Mesodermal cell (in vitro differentiated cells): ENCODE measurements at regions not wholly inside any gene's neighbourhood (a gene's known extent, or its start where the extent isn't known, plus 50 kb on each side); places are given as distances from the start of the nearest gene placed in this dataset.
"Not testable (repeated sequence)": the region's sequence is repeated elsewhere in the genome, so short reads cannot be mapped to it uniquely, and the experiment has no call there.

Experiments
- H3K27ac ChIP-seq: 2 replicates; pipeline ENCODE4 v1.7.0; 2013; ENCODE audit warnings: mild to moderate bottlenecking, low read depth, low read length, moderate library complexity; ENCODE audit not compliant: severe bottlenecking
- H3K36me3 ChIP-seq: 2 replicates; pipeline ENCODE4 v1.7.1; 2013; ENCODE audit warnings: mild to moderate bottlenecking, low read length, moderate library complexity; ENCODE audit not compliant: control insufficient read depth, insufficient read depth
- H3K4me1 ChIP-seq: one replicate; pipeline ENCODE4 v1.7.1; 2013; ENCODE audit warnings: mild to moderate bottlenecking, low read length; ENCODE audit not compliant: insufficient read depth, control insufficient read depth, poor library complexity, severe bottlenecking
- H3K4me3 ChIP-seq: 2 replicates; pipeline ENCODE4 v1.7.0; 2013; ENCODE audit warnings: low read length, control low read depth, mild to moderate bottlenecking; ENCODE audit not compliant: insufficient read depth, poor library complexity, severe bottlenecking; ENCODE audit errors: extremely low read depth
- H3K9me3 ChIP-seq: 2 replicates; pipeline ENCODE4 v1.7.1; 2013; ENCODE audit warnings: mild to moderate bottlenecking, low read length, moderate library complexity; ENCODE audit not compliant: control insufficient read depth
- WGBS, 2 experiments: methylation state at CpG; one replicate each; pipeline ENCODE4 v1.1.5; 2013; ENCODE audit warnings: missing lambda C conversion rate in 2 of 2; ENCODE audit not compliant: insufficient coverage in 2 of 2; 5-methylcytosine and 5-hydroxymethylcytosine counted together

DNA sequence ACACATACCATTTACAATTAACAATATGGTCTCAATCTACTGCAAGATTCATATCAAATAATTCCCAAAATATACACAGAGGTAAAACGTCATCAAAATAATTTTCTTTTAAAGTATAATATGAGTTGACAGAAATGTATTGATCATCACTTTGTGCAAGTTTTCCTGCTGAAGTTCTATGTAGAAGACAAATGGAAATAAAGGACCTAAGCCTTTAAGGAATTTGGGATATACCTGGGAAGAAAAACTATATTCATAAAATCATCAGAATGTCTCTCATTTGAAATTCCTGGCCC, 61.1 kb upstream of the DAAM1 start:
- no peaks in the 10 kb centered on the region for H3K9me3 ChIP-seq
- H3K27ac ChIP-seq = no peak overlapping the region
- no CpG with 5 or more reads among the region's 1 CpG for WGBS, 2 experiments
- no peaks in the 10 kb centered on the region for H3K4me1 ChIP-seq
- no peaks in the 10 kb centered on the region for H3K36me3 ChIP-seq
- no peak overlapping the region for H3K4me3 ChIP-seq

DNA sequence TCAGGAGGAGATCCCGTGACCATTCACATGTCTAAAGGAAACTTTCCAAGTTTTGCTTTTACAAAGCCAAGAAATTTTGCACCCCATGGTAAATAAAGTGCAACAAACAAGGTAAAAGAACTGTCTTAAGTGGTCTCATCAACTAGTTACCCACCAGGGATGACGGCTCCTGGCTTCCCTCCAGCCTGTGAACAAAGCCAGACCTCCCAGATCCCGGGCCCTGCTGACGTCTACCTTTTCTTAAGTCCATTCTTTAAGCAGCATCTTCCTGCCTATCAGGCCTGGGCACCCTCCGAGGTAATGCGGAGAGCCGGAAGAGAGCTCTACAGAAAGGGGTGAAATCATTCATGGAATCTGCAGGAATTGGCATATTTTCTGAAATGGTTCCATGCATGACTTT, 58.0 kb upstream of the DAAM1 start:
- Histone ChIP-seq H3K4me1 (no peaks in the 10 kb centered on the region), H3K4me3 (no peak overlapping the region), H3K27ac (no peak overlapping the region), H3K9me3 (no peaks in the 10 kb centered on the region), H3K36me3 (no peaks in the 10 kb centered on the region)
- 81 to 93% methylated on average over 2 to 3 of the region's 7 CpGs for WGBS, 2 experiments

GRCh38 chr14:59131938-59132795, 56.3 kb upstream of the DAAM1 start:
- Histone ChIP-seq H3K9me3 (no peaks in the 10 kb centered on the region), H3K4me1 (no peaks in the 10 kb centered on the region), H3K4me3 (no peak overlapping the region), H3K27ac (no peak overlapping the region), H3K36me3 (no peaks in the 10 kb centered on the region)
- 100% methylated on average over 1 of the region's 5 CpGs for WGBS, 2 experiments

- WGBS, 2 experiments = no CpG with 5 or more reads among the region's 3 CpGs
- H3K36me3 ChIP-seq = no peaks in the 10 kb centered on the region
- no peak overlapping the region for H3K4me3 ChIP-seq
- H3K27ac ChIP-seq = no peak overlapping the region
- H3K9me3 ChIP-seq = no peaks in the 10 kb centered on the region
- no peaks in the 10 kb centered on the region for H3K4me1 ChIP-seq
Observed at GRCh38 chr14:59132796-59133494, 55.5 kb upstream of the DAAM1 start.

GRCh38 chr14:59133709-59134108, 54.8 kb upstream of the DAAM1 start:
- Histone ChIP-seq H3K27ac (no peak overlapping the region), H3K4me3 (no peak overlapping the region), H3K36me3 (no peaks in the 10 kb centered on the region), H3K9me3 (no peaks in the 10 kb centered on the region), H3K4me1 (no peaks in the 10 kb centered on the region)
- 80 to 100% methylated on average over 1 to 3 of the region's 4 CpGs for WGBS, 2 experiments

DNA sequence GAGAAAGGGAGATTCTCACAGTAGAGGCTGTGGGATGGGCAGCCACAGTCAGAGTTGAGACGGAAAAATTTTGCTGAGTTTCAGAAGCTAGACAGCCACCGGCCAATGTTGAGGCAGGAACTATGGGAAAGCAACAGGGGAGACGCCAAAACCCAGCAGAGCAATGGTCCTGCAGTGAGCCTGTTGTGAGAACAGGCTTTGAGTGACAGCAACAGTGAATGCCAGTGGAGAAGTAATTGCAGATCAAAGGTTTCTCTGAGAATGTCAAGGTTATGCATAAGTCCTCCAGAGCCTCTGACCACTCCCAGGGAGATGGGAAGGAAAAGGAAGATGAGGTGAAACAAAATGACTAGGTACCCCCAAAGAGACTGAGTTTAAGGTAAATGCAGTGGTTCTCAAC, 54.2 kb upstream of the DAAM1 start:
- H3K27ac ChIP-seq = no peak overlapping the region
- WGBS, 2 experiments = 51 to 66% methylated on average over 3 of the region's 3 CpGs
- no peak overlapping the region for H3K4me3 ChIP-seq
- no peaks in the 10 kb centered on the region for H3K4me1 ChIP-seq
- H3K9me3 ChIP-seq = no peaks in the 10 kb centered on the region
- H3K36me3 ChIP-seq = no peaks in the 10 kb centered on the region

- H3K27ac ChIP-seq = no peak overlapping the region
- no peaks in the 10 kb centered on the region for H3K9me3 ChIP-seq
- H3K4me1 ChIP-seq = no peaks in the 10 kb centered on the region
- no peak overlapping the region for H3K4me3 ChIP-seq
- H3K36me3 ChIP-seq = no peaks in the 10 kb centered on the region
- WGBS, 2 experiments = 92 to 97% methylated on average over 3 of the region's 3 CpGs
Observed at GRCh38 chr14:59137256-59137655, 51.2 kb upstream of the DAAM1 start.

- H3K36me3 ChIP-seq, H3K4me3 ChIP-seq, H3K9me3 ChIP-seq, H3K27ac ChIP-seq, H3K4me1 ChIP-seq: not testable (repeated sequence)
- 100% methylated on average over 1 of the region's 5 CpGs; no CpG with 5 or more reads in 1 of the 2 experiments for WGBS, 2 experiments
Observed at GRCh38 chr14:59138576-59138975, 49.9 kb upstream of the DAAM1 start.
